ENCODE measurements at regions not wholly inside any gene's neighbourhood (a gene's known extent, or its start where the extent isn't known, plus 50 kb on each side); places are given as distances from the start of the nearest gene placed in this dataset.

GRCh38 chrY:15301879-15302278, 777.5 kb downstream of the NLGN4Y start:
- Mint-ChIP-seq H3K36me3 (no peaks in the 10 kb centered on the region), H3K27ac (no peak overlapping the region), H3K9me3 (no peaks in the 10 kb centered on the region), H3K4me1 (no peaks in the 10 kb centered on the region), H3K27me3 (no peaks in the 10 kb centered on the region), H3K4me3 (no peak overlapping the region)
- no peak for DNase-seq
- Histone ChIP-seq H3K4me1 (ENCODE audit: control insufficient read depth, insufficient read depth, low read length, poor library complexity, severe bottlenecking) (no peaks in the 10 kb centered on the region), H3K9me3 (ENCODE audit: control insufficient read depth in 2 of 2, low read length in 2 of 2) (no peaks in the 10 kb centered on the region), H3K27me3 (ENCODE audit: control insufficient read depth, insufficient read depth, low read length) (no peaks in the 10 kb centered on the region), H3K27ac (ENCODE audit: insufficient read depth, low read length, poor library complexity, severe bottlenecking) (no peak overlapping the region), H3K36me3 (ENCODE audit: control insufficient read depth, insufficient read depth, low read length) (no peaks in the 10 kb centered on the region), H3K4me3 (ENCODE audit: low read depth, low read length) (no peak overlapping the region)
- no peak for ATAC-seq (ENCODE audit: low read depth in 2 of 2)

DNA sequence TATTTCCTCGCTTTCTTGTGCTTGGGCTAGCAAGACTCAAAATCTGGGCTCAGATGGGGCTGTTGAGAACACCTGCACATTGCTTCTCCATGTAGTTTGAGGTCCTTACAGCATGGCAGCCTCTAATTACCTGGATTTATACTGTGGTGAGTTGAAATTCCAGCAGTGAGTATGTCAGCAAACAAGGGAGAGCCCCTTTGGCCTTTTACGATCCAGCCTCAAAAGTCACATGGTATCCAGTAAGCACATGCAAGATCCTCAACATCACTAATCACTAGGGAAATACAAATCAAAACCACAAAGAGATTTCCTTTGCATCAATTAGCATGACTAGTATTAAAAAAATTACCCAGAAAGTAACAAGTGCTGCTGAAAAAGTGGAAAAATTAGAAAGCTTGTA, 787.8 kb downstream of the NLGN4Y start:
- Histone ChIP-seq H3K4me3 (ENCODE audit: low read depth, low read length) (no peak overlapping the region), H3K27me3 (ENCODE audit: control insufficient read depth, insufficient read depth, low read length) (no peaks in the 10 kb centered on the region), H3K27ac (ENCODE audit: insufficient read depth, low read length, poor library complexity, severe bottlenecking) (no peak overlapping the region), H3K9me3 (ENCODE audit: control insufficient read depth in 2 of 2, low read length in 2 of 2) (no peaks in the 10 kb centered on the region), H3K4me1 (ENCODE audit: control insufficient read depth, insufficient read depth, low read length, poor library complexity, severe bottlenecking) (no peaks in the 10 kb centered on the region), H3K36me3 (ENCODE audit: control insufficient read depth, insufficient read depth, low read length) (no peaks in the 10 kb centered on the region)
- peaks cover 0 to 2% (median 0%) of the 10 kb centered on the region in 7 donors for H3K9me3 Mint-ChIP-seq
- no peaks in the 10 kb centered on the region for H3K4me1 Mint-ChIP-seq
- no peaks in the 10 kb centered on the region for H3K27me3 Mint-ChIP-seq
- no peaks in the 10 kb centered on the region for H3K36me3 Mint-ChIP-seq
- no peak for ATAC-seq (ENCODE audit: low read depth in 2 of 2)
- H3K4me3 Mint-ChIP-seq: no peak overlapping the region
- DNase-seq: no peak
- no peak overlapping the region for H3K27ac Mint-ChIP-seq

DNA sequence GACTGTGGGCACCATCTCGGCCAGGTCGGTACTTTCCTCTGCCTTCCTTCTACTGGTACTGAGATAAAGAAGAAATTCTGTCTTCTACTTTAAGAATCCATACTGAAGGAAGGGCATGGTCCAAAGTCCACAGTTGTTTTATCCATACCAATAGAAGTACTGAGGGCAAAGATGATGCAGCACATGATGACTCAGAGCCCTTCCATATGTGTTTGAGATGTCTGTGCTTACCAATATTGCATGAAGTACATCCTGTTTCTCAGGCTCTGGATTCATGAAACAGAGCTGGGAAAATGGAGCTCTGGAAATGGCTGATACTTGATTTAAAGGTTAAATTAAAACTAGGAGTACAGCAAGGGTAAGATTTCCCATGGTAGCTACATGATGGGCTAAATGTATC, 799.9 kb downstream of the NLGN4Y start:
- no peaks in the 10 kb centered on the region for H3K27me3 ChIP-seq (ENCODE audit: control insufficient read depth, insufficient read depth, low read length)
- Mint-ChIP-seq H3K9me3 (no peaks in the 10 kb centered on the region), H3K4me1 (no peaks in the 10 kb centered on the region), H3K4me3 (no peak overlapping the region), H3K36me3 (no peaks in the 10 kb centered on the region), H3K27me3 (no peaks in the 10 kb centered on the region), H3K27ac (no peak overlapping the region)
- no peaks in the 10 kb centered on the region for H3K36me3 ChIP-seq (ENCODE audit: control insufficient read depth, insufficient read depth, low read length)
- no peak for ATAC-seq (ENCODE audit: low read depth in 2 of 2)
- no peak overlapping the region for H3K27ac ChIP-seq (ENCODE audit: insufficient read depth, low read length, poor library complexity, severe bottlenecking)
- no peaks in the 10 kb centered on the region for H3K9me3 ChIP-seq (ENCODE audit: control insufficient read depth in 2 of 2, low read length in 2 of 2)
- no peak overlapping the region for H3K4me3 ChIP-seq (ENCODE audit: low read depth, low read length)
- DNase-seq: no peak
- no peaks in the 10 kb centered on the region for H3K4me1 ChIP-seq (ENCODE audit: control insufficient read depth, insufficient read depth, low read length, poor library complexity, severe bottlenecking)

GRCh38 chrY:15325201-15325600, 800.9 kb downstream of the NLGN4Y start:
- H3K27me3 ChIP-seq (ENCODE audit: control insufficient read depth, insufficient read depth, low read length): no peaks in the 10 kb centered on the region
- Mint-ChIP-seq H3K4me3 (no peak overlapping the region), H3K4me1 (no peaks in the 10 kb centered on the region), H3K27ac (no peak overlapping the region), H3K27me3 (no peaks in the 10 kb centered on the region), H3K9me3 (no peaks in the 10 kb centered on the region), H3K36me3 (no peaks in the 10 kb centered on the region)
- DNase-seq: no peak
- ATAC-seq (ENCODE audit: low read depth in 2 of 2): no peak
- H3K4me3 ChIP-seq (ENCODE audit: low read depth, low read length): no peak overlapping the region
- H3K36me3 ChIP-seq (ENCODE audit: control insufficient read depth, insufficient read depth, low read length): no peaks in the 10 kb centered on the region
- H3K9me3 ChIP-seq (ENCODE audit: control insufficient read depth in 2 of 2, low read length in 2 of 2): no peaks in the 10 kb centered on the region
- no peak overlapping the region for H3K27ac ChIP-seq (ENCODE audit: insufficient read depth, low read length, poor library complexity, severe bottlenecking)
- H3K4me1 ChIP-seq (ENCODE audit: control insufficient read depth, insufficient read depth, low read length, poor library complexity, severe bottlenecking): no peaks in the 10 kb centered on the region

GRCh38 chrY:15326673-15327072, 802.3 kb downstream of the NLGN4Y start:
- Mint-ChIP-seq H3K27me3 (no peaks in the 10 kb centered on the region), H3K4me1 (no peaks in the 10 kb centered on the region), H3K4me3 (no peak overlapping the region), H3K9me3 (no peaks in the 10 kb centered on the region), H3K27ac (no peak overlapping the region), H3K36me3 (no peaks in the 10 kb centered on the region)
- no peaks in the 10 kb centered on the region for H3K9me3 ChIP-seq (ENCODE audit: control insufficient read depth in 2 of 2, low read length in 2 of 2)
- H3K27me3 ChIP-seq (ENCODE audit: control insufficient read depth, insufficient read depth, low read length): no peaks in the 10 kb centered on the region
- H3K4me1 ChIP-seq (ENCODE audit: control insufficient read depth, insufficient read depth, low read length, poor library complexity, severe bottlenecking): no peaks in the 10 kb centered on the region
- DNase-seq: no peak
- ATAC-seq (ENCODE audit: low read depth in 2 of 2): no peak
- no peak overlapping the region for H3K27ac ChIP-seq (ENCODE audit: insufficient read depth, low read length, poor library complexity, severe bottlenecking)
- H3K4me3 ChIP-seq (ENCODE audit: low read depth, low read length): no peak overlapping the region
- H3K36me3 ChIP-seq (ENCODE audit: control insufficient read depth, insufficient read depth, low read length): no peaks in the 10 kb centered on the region

DNA sequence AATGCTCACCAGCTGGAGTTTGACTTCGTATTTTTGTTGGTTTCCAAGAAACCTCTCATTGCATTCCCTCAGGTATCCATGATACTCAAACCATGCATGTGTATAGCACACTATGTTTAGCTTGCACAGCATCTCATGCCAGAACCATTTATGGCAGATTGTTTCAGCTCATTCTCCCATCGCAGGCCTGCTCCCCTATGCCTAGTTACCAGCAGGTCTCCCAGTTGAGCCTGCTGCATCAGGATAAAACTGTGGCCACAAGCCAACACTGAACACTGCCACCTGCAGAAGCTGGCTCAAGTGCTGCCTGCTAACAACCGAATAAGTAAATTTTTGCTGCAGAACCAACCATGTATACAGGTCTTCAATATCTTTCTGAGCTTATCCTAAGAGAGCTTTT, 804.5 kb downstream of the NLGN4Y start:
- Histone ChIP-seq H3K9me3 (ENCODE audit: control insufficient read depth in 2 of 2, low read length in 2 of 2) (no peaks in the 10 kb centered on the region), H3K27ac (ENCODE audit: insufficient read depth, low read length, poor library complexity, severe bottlenecking) (no peak overlapping the region), H3K4me3 (ENCODE audit: low read depth, low read length) (no peak overlapping the region), H3K36me3 (ENCODE audit: control insufficient read depth, insufficient read depth, low read length) (no peaks in the 10 kb centered on the region), H3K27me3 (ENCODE audit: control insufficient read depth, insufficient read depth, low read length) (no peaks in the 10 kb centered on the region), H3K4me1 (ENCODE audit: control insufficient read depth, insufficient read depth, low read length, poor library complexity, severe bottlenecking) (no peaks in the 10 kb centered on the region)
- no peak for ATAC-seq (ENCODE audit: low read depth in 2 of 2)
- H3K27me3 Mint-ChIP-seq: no peaks in the 10 kb centered on the region
- H3K4me3 Mint-ChIP-seq: no peak overlapping the region
- no peak for DNase-seq
- H3K4me1 Mint-ChIP-seq: no peaks in the 10 kb centered on the region
- H3K9me3 Mint-ChIP-seq: no peaks in the 10 kb centered on the region
- no peaks in the 10 kb centered on the region for H3K36me3 Mint-ChIP-seq
- no peak overlapping the region for H3K27ac Mint-ChIP-seq

DNA sequence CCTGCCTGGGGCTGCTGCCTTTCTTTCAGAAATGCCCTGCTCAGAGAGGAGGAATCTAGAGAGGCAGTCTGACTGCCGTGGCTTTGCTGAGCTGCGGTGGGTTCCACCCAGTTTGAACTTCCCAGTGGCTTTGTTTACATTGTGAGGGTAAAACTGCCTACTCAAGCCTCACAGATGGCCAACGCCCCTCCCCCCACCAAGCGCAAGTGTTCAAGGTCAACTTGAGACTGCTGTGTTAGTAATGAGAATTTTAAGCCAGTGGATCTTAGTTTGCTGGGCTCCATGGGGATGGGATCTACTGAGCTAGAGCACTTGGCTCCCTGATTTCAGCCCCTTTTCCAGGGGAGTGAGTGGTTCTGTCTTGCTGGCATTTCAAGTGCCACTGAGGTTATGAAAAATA, 819.2 kb downstream of the NLGN4Y start:
- no peak overlapping the region for H3K27ac Mint-ChIP-seq
- Histone ChIP-seq H3K36me3 (ENCODE audit: control insufficient read depth, insufficient read depth, low read length) (no peaks in the 10 kb centered on the region), H3K9me3 (ENCODE audit: control insufficient read depth in 2 of 2, low read length in 2 of 2) (no peaks in the 10 kb centered on the region), H3K27ac (ENCODE audit: insufficient read depth, low read length, poor library complexity, severe bottlenecking) (no peak overlapping the region), H3K4me1 (ENCODE audit: control insufficient read depth, insufficient read depth, low read length, poor library complexity, severe bottlenecking) (no peaks in the 10 kb centered on the region), H3K4me3 (ENCODE audit: low read depth, low read length) (no peak overlapping the region), H3K27me3 (ENCODE audit: control insufficient read depth, insufficient read depth, low read length) (no peaks in the 10 kb centered on the region)
- peaks cover 0 to 7% (median 0%) of the 10 kb centered on the region in 7 donors for H3K9me3 Mint-ChIP-seq
- H3K27me3 Mint-ChIP-seq: no peaks in the 10 kb centered on the region
- DNase-seq: no peak
- H3K36me3 Mint-ChIP-seq: no peaks in the 10 kb centered on the region
- no peak for ATAC-seq (ENCODE audit: low read depth in 2 of 2)
- no peaks in the 10 kb centered on the region for H3K4me1 Mint-ChIP-seq
- no peak overlapping the region for H3K4me3 Mint-ChIP-seq

DNA sequence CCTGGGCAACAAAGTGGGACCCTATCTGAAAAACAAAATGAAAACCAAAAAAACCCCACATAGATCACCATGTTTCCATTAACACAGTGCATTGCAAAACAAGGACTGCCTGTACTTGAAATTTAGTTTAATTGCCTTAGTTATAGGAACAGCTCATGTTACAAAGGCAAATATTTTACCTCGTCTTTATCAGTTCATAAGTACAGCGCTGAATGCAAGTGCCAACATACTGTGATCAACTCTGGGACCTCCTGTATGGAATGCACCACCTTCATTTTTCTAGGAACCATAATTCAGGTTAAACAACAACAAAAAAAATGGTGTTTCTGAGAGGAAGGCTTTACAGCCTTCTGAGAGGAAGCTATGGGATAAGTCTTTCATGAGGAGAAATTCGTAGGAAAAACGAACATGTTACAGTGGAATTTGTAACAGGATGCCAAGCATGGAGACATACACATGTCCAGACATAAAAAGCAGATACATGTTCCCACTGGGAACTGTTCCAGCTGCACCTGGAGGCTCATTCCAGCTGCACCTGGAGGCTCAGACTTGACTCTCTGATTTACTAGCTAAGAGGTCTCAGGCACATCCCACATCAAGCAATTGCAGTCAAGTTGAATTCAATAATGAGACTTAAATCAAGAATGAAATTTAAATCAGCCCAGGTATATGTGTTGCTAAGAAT, 821.3 kb downstream of the NLGN4Y start:
- no peaks in the 10 kb centered on the region for H3K9me3 ChIP-seq (ENCODE audit: control insufficient read depth in 2 of 2, low read length in 2 of 2)
- H3K4me1 Mint-ChIP-seq: no peaks in the 10 kb centered on the region
- H3K36me3 ChIP-seq (ENCODE audit: control insufficient read depth, insufficient read depth, low read length): no peaks in the 10 kb centered on the region
- H3K36me3 Mint-ChIP-seq: no peaks in the 10 kb centered on the region
- no peak overlapping the region for H3K4me3 ChIP-seq (ENCODE audit: low read depth, low read length)
- DNase-seq (no peak), ATAC-seq (ENCODE audit: low read depth in 2 of 2) (no peak)
- no peak overlapping the region for H3K27ac Mint-ChIP-seq
- H3K27me3 ChIP-seq (ENCODE audit: control insufficient read depth, insufficient read depth, low read length): no peaks in the 10 kb centered on the region
- H3K9me3 Mint-ChIP-seq: peaks cover 0 to 7% (median 0%) of the 10 kb centered on the region in 7 donors
- no peaks in the 10 kb centered on the region for H3K4me1 ChIP-seq (ENCODE audit: control insufficient read depth, insufficient read depth, low read length, poor library complexity, severe bottlenecking)
- H3K27me3 Mint-ChIP-seq: no peaks in the 10 kb centered on the region
- H3K27ac ChIP-seq (ENCODE audit: insufficient read depth, low read length, poor library complexity, severe bottlenecking): no peak overlapping the region
- no peak overlapping the region for H3K4me3 Mint-ChIP-seq
